ENCODE measurements at regions not wholly inside any gene's neighbourhood (a gene's known extent, or its start where the extent isn't known, plus 50 kb on each side); places are given as distances from the start of the nearest gene placed in this dataset.

DNA sequence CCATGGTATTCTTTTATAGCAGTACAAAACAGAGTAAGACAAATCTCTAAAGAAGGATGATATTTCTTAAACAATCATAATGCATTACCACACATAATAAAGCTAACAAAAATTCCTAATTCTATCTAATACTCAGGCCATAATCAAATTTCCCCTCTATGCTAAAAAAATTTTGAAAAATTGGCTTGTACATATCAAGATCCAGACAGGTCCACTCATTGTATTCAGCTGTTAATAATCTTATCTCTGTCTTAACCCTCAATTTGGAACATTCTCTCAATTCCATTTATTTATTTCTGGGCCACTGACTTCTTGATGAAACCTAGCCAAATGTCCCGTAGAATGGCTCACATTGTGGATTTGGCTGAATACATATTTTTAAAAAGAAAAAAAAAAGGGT, 59.1 kb upstream of the PAX3 start:
- no peaks in the 10 kb centered on the region for H3K36me3 ChIP-seq
- H3K9me3 ChIP-seq: no peaks in the 10 kb centered on the region
- H3K27me3 ChIP-seq: no peaks in the 10 kb centered on the region
- no peak overlapping the region for H3K4me3 ChIP-seq
- DNase-seq: no peak
- H3K27ac ChIP-seq: no peak overlapping the region
- intact Hi-C loops (cut with DNase I; ENCODE audit: low total_unique reads): no loop called here
- 62 to 83% (median 63%) methylated on average over 1 of the region's 1 CpG for WGBS, 5 donors
- H3K4me1 ChIP-seq: no peaks in the 10 kb centered on the region
- TF ChIP-seq EP300 (IDR thresholded peaks at IDR 0.05) (no peak), POLR2A (IDR thresholded peaks at IDR 0.05) (no peak), POLR2AphosphoS5 (IDR thresholded peaks at IDR 0.05) (no peak)
- TF ChIP-seq, protein P1, sequence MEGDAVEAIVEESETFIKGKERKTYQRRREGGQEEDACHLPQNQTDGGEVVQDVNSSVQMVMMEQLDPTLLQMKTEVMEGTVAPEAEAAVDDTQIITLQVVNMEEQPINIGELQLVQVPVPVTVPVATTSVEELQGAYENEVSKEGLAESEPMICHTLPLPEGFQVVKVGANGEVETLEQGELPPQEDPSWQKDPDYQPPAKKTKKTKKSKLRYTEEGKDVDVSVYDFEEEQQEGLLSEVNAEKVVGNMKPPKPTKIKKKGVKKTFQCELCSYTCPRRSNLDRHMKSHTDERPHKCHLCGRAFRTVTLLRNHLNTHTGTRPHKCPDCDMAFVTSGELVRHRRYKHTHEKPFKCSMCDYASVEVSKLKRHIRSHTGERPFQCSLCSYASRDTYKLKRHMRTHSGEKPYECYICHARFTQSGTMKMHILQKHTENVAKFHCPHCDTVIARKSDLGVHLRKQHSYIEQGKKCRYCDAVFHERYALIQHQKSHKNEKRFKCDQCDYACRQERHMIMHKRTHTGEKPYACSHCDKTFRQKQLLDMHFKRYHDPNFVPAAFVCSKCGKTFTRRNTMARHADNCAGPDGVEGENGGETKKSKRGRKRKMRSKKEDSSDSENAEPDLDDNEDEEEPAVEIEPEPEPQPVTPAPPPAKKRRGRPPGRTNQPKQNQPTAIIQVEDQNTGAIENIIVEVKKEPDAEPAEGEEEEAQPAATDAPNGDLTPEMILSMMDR (IDR thresholded peaks at IDR 0.05): no peak

DNA sequence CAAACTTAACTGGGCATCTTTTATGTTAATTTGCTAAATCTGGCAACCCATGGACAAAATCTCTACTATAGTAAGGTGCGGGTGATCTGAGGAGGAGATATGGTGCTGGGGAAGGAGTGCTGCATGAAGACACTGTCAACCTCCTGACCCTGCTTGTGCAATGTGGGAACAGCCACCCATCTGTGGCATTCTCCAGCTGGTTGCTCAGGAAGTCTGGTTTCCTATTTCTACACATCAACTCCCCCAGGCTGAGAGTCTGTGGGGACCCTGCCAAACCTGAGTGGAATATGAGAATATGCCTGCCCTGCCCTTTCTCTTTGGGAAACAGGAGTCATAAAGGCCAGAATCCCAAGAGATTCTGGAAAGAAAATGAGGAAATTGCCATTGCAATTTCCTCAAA, 60.1 kb upstream of the PAX3 start:
- no peak for TF ChIP-seq EP300 (IDR thresholded peaks at IDR 0.05)
- H3K27me3 ChIP-seq: no peaks in the 10 kb centered on the region
- H3K4me3 ChIP-seq: no peak overlapping the region
- H3K27ac ChIP-seq: no peak overlapping the region
- no peaks in the 10 kb centered on the region for H3K4me1 ChIP-seq
- 67 to 76% (median 71%) methylated on average over 1 of the region's 1 CpG for WGBS, 5 donors
- no peak for DNase-seq
- H3K36me3 ChIP-seq: no peaks in the 10 kb centered on the region
- no peaks in the 10 kb centered on the region for H3K9me3 ChIP-seq
- intact Hi-C loops (cut with DNase I; ENCODE audit: low total_unique reads): no loop called here

DNA sequence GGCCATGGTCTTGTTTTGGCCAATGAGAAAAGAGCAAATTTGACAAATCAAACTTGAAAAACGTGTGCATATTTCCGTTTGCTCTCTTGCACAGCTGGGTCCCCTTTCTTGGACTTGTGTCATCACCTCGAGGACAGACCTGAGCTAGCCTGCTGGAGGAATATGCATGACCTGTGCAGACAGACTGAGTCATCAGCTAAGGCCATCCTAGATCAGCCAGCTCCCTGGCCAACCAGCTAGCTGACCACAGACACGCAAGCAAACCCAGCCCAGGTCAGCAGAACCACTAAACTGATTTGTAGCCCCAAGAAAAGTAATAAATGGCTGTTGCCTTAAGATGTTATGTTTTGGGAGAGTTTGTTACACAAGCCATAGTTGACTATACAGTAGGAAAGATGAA, 61.3 kb upstream of the PAX3 start:
- TF ChIP-seq, protein P1 (IDR thresholded peaks at IDR 0.05): no peak
- TF ChIP-seq POLR2A (IDR thresholded peaks at IDR 0.05) (no peak), POLR2AphosphoS5 (IDR thresholded peaks at IDR 0.05) (no peak), EP300 (IDR thresholded peaks at IDR 0.05) (no peak)
- H3K27me3 ChIP-seq: no peaks in the 10 kb centered on the region
- no peak overlapping the region for H3K4me3 ChIP-seq
- no peak overlapping the region for H3K27ac ChIP-seq
- WGBS, 5 donors: 75 to 85% (median 76%) methylated on average over 4 of the region's 4 CpGs
- intact Hi-C loops (cut with DNase I; ENCODE audit: low total_unique reads): no loop called here
- H3K36me3 ChIP-seq: no peaks in the 10 kb centered on the region
- DNase-seq: no peak
- H3K4me1 ChIP-seq: no peaks in the 10 kb centered on the region
- H3K9me3 ChIP-seq: no peaks in the 10 kb centered on the region

DNA sequence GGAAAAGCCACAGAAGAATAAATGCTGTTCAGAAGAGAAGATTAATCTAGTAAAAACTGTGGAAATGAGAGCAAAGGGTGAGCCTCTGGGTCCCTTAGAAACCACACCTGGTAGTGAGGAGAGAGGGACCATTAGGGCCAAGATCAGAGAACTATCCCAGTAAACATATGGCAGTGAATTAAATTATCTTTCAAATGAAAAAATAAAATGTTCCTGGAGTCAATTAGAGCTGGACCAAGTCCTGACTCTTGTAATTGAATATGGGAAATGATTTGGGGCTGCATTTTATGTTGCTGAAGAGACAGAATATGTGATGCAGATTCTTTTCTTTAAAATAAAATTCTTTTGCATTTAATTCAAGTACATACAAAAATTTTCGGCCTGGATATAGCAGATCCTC, 62.2 kb upstream of the PAX3 start:
- Histone ChIP-seq H3K4me1 (no peaks in the 10 kb centered on the region), H3K36me3 (no peaks in the 10 kb centered on the region), H3K9me3 (no peaks in the 10 kb centered on the region), H3K27ac (no peak overlapping the region), H3K4me3 (no peak overlapping the region), H3K27me3 (no peaks in the 10 kb centered on the region)
- no peak for TF ChIP-seq POLR2AphosphoS5 (IDR thresholded peaks at IDR 0.05)
- TF ChIP-seq, protein P1 (IDR thresholded peaks at IDR 0.05): no peak
- DNase-seq: no peak
- intact Hi-C loops (cut with DNase I; ENCODE audit: low total_unique reads): no loop called here
- 82 to 91% (median 89%) methylated on average over 1 of the region's 1 CpG for WGBS, 5 donors

DNA sequence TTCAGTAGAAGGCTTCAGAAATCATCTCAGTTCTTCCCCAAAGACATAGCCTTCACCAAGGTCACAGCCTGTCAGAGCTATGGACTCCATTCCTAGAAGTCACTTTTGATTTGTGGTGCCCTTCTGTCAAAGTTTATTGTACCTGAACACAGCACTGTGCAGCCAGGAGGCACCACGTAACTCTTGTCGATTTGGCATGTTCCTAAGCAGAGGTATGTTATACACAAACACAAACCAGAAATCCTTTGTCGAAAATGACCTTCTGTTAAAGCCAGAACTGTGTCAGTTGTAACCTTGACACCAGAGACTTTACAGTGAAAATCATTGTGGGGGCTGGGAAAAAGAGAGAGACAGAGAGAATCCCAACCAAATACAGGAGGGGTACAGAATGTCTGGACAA, 62.6 kb upstream of the SGPP2 start:
- WGBS, 5 donors: 65 to 88% (median 77%) methylated on average over 3 of the region's 3 CpGs
- TF ChIP-seq, protein P1 (IDR thresholded peaks at IDR 0.05): no peak
- TF ChIP-seq POLR2A (IDR thresholded peaks at IDR 0.05): no peak
- no peak for TF ChIP-seq POLR2AphosphoS5 (IDR thresholded peaks at IDR 0.05)
- TF ChIP-seq EP300 (IDR thresholded peaks at IDR 0.05): no peak
- Histone ChIP-seq H3K4me1 (no peaks in the 10 kb centered on the region), H3K9me3 (no peaks in the 10 kb centered on the region), H3K27ac (no peak overlapping the region), H3K36me3 (no peaks in the 10 kb centered on the region), H3K27me3 (no peaks in the 10 kb centered on the region), H3K4me3 (no peak overlapping the region)
- no peak for DNase-seq
- intact Hi-C loops (cut with DNase I; ENCODE audit: low total_unique reads): no loop called here
